ENCODE measurements at regions not wholly inside any gene's neighbourhood (a gene's known extent, or its start where the extent isn't known, plus 50 kb on each side); places are given as distances from the start of the nearest gene placed in this dataset.
A peak's percentile ranks its signal among the peaks of the same experiment; 100 is the strongest.

DNA sequence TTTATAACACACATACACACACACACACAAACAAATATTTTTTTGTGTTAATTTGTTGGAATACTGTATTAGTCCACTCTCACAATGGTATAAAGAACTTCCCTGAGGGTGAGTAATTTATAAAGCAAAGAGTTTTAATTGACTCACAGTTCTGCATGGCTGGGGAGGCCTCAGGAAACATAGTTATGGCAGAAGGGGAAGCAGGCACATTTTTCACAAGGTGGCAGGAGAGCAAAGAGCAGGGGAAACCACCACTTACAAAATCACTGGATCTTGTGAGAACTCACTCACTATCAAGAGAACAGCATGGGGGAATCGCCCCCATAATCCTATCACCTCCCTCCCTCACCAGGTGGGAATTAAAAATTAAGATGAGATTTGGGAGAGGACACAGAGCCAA lies 205.4 kb upstream of the PTPRD start:
- Histone ChIP-seq H3K4me1 (replicated peaks in 1 of 2) (no peaks in the 10 kb centered on the region), H3K27me3 (no peaks in the 10 kb centered on the region), H3K36me3 (replicated peaks in 1 of 2) (no peaks in the 10 kb centered on the region), H3K9me3 (replicated peaks in 1 of 3) (no peaks in the 10 kb centered on the region), H3K4me3 (no peak overlapping the region), H3K27ac (no peak overlapping the region)
- intact Hi-C loops (cut with DNase I): no loop called here
- TF ChIP-seq POLR2A (IDR thresholded peaks at IDR 0.05): no peak
- TF ChIP-seq, protein P1, sequence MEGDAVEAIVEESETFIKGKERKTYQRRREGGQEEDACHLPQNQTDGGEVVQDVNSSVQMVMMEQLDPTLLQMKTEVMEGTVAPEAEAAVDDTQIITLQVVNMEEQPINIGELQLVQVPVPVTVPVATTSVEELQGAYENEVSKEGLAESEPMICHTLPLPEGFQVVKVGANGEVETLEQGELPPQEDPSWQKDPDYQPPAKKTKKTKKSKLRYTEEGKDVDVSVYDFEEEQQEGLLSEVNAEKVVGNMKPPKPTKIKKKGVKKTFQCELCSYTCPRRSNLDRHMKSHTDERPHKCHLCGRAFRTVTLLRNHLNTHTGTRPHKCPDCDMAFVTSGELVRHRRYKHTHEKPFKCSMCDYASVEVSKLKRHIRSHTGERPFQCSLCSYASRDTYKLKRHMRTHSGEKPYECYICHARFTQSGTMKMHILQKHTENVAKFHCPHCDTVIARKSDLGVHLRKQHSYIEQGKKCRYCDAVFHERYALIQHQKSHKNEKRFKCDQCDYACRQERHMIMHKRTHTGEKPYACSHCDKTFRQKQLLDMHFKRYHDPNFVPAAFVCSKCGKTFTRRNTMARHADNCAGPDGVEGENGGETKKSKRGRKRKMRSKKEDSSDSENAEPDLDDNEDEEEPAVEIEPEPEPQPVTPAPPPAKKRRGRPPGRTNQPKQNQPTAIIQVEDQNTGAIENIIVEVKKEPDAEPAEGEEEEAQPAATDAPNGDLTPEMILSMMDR (IDR thresholded peaks at IDR 0.05): no peak
- no peak for DNase-seq
- WGBS, 4 donors: 11 to 45% (median 24%) methylated on average over 1 of the region's 1 CpG

DNA sequence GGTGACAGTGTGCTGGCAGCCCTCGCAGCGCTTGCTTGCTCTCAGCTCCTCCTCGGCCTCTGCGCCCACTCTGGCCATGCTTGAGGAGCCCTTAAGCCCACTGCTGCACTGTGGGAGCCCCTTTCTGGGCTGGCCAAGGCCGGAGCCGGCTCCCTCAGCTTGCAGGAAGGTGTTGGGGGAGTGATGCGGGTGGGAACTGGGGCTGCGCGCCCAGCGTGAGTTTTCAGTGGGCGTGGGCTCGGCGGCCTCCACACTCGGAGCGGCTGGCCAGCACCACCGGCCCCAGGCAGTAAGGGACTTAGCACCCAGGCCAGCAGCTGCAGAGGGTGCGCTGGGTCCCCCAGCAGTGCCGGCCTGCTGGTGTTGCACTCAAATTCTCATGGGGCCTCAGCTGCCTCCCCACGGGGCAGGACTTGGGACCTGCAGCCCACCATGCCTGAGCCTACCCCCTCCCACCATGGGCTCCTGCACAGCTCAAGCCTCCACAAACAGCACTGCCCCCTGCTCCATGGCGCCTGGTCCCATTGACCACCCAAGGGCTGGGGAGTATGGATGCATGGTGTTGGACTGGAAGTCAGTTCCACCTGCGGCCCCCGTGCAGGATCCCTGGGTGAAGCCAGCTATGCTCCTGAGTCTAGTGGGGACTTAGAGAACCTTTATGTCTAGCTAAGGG lies 223.1 kb upstream of the PTPRD start:
- DNase-seq: no peak
- Histone ChIP-seq H3K9me3 (replicated peaks in 1 of 3) (no peaks in the 10 kb centered on the region), H3K4me1 (replicated peaks in 1 of 2) (no peaks in the 10 kb centered on the region), H3K27me3 (no peaks in the 10 kb centered on the region), H3K4me3 (no peak overlapping the region), H3K27ac (no peak overlapping the region), H3K36me3 (replicated peaks in 1 of 2) (no peaks in the 10 kb centered on the region)
- intact Hi-C loops (cut with DNase I): no loop called here
- TF ChIP-seq POLR2A (IDR thresholded peaks at IDR 0.05): no peak
- TF ChIP-seq, protein P1 (IDR thresholded peaks at IDR 0.05): no peak
- 90 to 95% (median 93%) methylated on average over 8 to 22 of the region's 22 CpGs for WGBS, 4 donors

DNA sequence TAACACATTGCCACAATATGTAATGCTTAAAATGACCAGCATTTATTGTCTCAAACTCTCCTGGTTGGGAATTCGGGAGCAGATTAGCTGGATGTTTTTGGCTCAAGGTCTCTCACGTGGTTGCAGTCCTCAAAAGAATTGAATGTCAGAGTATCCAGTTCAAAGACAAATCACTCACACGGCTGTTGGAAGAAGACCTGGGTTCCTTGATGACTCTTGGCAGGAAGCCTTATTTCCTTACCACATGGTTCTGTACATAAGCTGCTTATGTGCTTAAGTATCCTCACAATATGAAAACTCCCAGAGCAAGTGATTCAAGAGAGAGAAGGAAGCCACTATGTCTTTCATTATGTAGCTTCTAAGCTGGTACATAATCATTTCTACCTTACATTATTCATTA lies 230.3 kb upstream of the PTPRD start:
- WGBS, 4 donors: 12 to 24% (median 16%) methylated on average over 3 of the region's 3 CpGs
- H3K4me3 ChIP-seq: no peak overlapping the region
- H3K27ac ChIP-seq: no peak overlapping the region
- H3K4me1 ChIP-seq (replicated peaks in 1 of 2): no peaks in the 10 kb centered on the region
- H3K27me3 ChIP-seq: no peaks in the 10 kb centered on the region
- no peaks in the 10 kb centered on the region for H3K9me3 ChIP-seq (replicated peaks in 1 of 3)
- no peak for DNase-seq
- TF ChIP-seq POLR2A (IDR thresholded peaks at IDR 0.05): no peak
- TF ChIP-seq, protein P1 (IDR thresholded peaks at IDR 0.05): no peak
- no peaks in the 10 kb centered on the region for H3K36me3 ChIP-seq (replicated peaks in 1 of 2)
- intact Hi-C loops (cut with DNase I): no loop called here

DNA sequence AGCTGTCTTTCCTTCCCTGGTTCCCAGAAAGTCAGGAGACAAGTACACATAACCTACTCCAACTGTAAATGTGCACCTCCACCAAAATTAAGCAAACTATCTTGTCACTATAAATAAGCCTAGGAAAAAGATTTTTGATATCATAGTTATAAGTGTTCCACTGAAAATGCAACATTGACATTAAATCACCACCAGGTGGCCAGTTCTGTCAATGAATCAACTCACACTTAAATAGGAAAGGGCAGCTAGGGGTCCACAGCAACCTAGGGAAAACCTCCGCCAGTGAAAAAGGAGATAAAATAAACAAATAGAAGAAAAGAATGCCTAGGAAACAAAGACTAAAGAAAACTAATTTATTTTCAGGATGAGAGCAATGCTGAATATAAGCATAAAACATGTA lies 243.0 kb upstream of the PTPRD start:
- no peaks in the 10 kb centered on the region for H3K36me3 ChIP-seq (replicated peaks in 1 of 2)
- intact Hi-C loops (cut with DNase I): no loop called here
- no peaks in the 10 kb centered on the region for H3K9me3 ChIP-seq (replicated peaks in 1 of 3)
- no peak overlapping the region for H3K4me3 ChIP-seq
- TF ChIP-seq POLR2A (IDR thresholded peaks at IDR 0.05): no peak
- TF ChIP-seq, protein P1 (IDR thresholded peaks at IDR 0.05): peak in 3 of 6 experiments; percentile 11 to 27 (median 11)
- 34 to 41% (median 37%) methylated on average over 1 of the region's 1 CpG for WGBS, 4 donors
- H3K27ac ChIP-seq: no peak overlapping the region
- H3K4me1 ChIP-seq (replicated peaks in 1 of 2): no peaks in the 10 kb centered on the region
- H3K27me3 ChIP-seq: no peaks in the 10 kb centered on the region
- DNase-seq: no peak
